ENCODE measurements at regions not wholly inside any gene's neighbourhood (a gene's known extent, or its start where the extent isn't known, plus 50 kb on each side); places are given as distances from the start of the nearest gene placed in this dataset.

- Histone ChIP-seq H3K4me3 (ENCODE audit: low read depth, low read length, poor library complexity, severe bottlenecking) (no peak overlapping the region), H3K4me2 (ENCODE audit: low read length) (no peak overlapping the region), H3K9me3 (ENCODE audit: low read length) (no peaks in the 10 kb centered on the region), H2AFZ (ENCODE audit: low read length) (no peak overlapping the region), H3K36me3 (ENCODE audit: insufficient read depth, low read length) (no peaks in the 10 kb centered on the region), H4K20me1 (ENCODE audit: insufficient read depth, low read length) (no peaks in the 10 kb centered on the region), H3K27ac (ENCODE audit: low read depth, low read length, poor library complexity, severe bottlenecking) (no peak overlapping the region), H3K4me1 (ENCODE audit: insufficient read depth, low read length, severe bottlenecking) (no peaks in the 10 kb centered on the region), H3K9ac (ENCODE audit: low read length) (no peak overlapping the region), H3K9me2 (ENCODE audit: low read depth, low read length) (no peaks in the 10 kb centered on the region), H3F3A (ENCODE audit: insufficient read depth, low read length) (no peaks in the 10 kb centered on the region), H3K79me2 (ENCODE audit: insufficient read depth, low read length) (no peaks in the 10 kb centered on the region), H3K27me3 (ENCODE audit: insufficient read depth, low read length) (no peaks in the 10 kb centered on the region)
- TF ChIP-seq EZH2 (IDR thresholded peaks at IDR 0.05; ENCODE audit: borderline replicate concordance, low read length) (no peak), CTCF (IDR thresholded peaks at IDR 0.05; ENCODE audit: low read length) (no peak)
These were observed 88.5 kb upstream of the DAB2 start for GRCh38 chr5:39513236-39513635.

- no peak overlapping the region for H3K4me3 ChIP-seq (ENCODE audit: low read depth, low read length, poor library complexity, severe bottlenecking)
- no peaks in the 10 kb centered on the region for H3F3A ChIP-seq (ENCODE audit: insufficient read depth, low read length)
- TF ChIP-seq CTCF (IDR thresholded peaks at IDR 0.05; ENCODE audit: low read length) (no peak), EZH2 (IDR thresholded peaks at IDR 0.05; ENCODE audit: borderline replicate concordance, low read length) (no peak)
- no peaks in the 10 kb centered on the region for H3K9me3 ChIP-seq (ENCODE audit: low read length)
- H3K27ac ChIP-seq (ENCODE audit: low read depth, low read length, poor library complexity, severe bottlenecking), result no peak overlapping the region
- H3K4me2 ChIP-seq (ENCODE audit: low read length), result no peak overlapping the region
- no peak overlapping the region for H3K9ac ChIP-seq (ENCODE audit: low read length)
- no peaks in the 10 kb centered on the region for H3K79me2 ChIP-seq (ENCODE audit: insufficient read depth, low read length)
- H3K36me3 ChIP-seq (ENCODE audit: insufficient read depth, low read length), result no peaks in the 10 kb centered on the region
- H3K9me2 ChIP-seq (ENCODE audit: low read depth, low read length), result no peaks in the 10 kb centered on the region
- no peak overlapping the region for H2AFZ ChIP-seq (ENCODE audit: low read length)
- no peaks in the 10 kb centered on the region for H3K27me3 ChIP-seq (ENCODE audit: insufficient read depth, low read length)
- no peaks in the 10 kb centered on the region for H3K4me1 ChIP-seq (ENCODE audit: insufficient read depth, low read length, severe bottlenecking)
- H4K20me1 ChIP-seq (ENCODE audit: insufficient read depth, low read length), result no peaks in the 10 kb centered on the region
These were observed 81.4 kb upstream of the DAB2 start for GRCh38 chr5:39506211-39506610.

GRCh38 chr5:39505791-39506190, 81.0 kb upstream of the DAB2 start:
- H3K4me2 ChIP-seq (ENCODE audit: low read length), result no peak overlapping the region
- no peaks in the 10 kb centered on the region for H3K79me2 ChIP-seq (ENCODE audit: insufficient read depth, low read length)
- H3K27ac ChIP-seq (ENCODE audit: low read depth, low read length, poor library complexity, severe bottlenecking), result no peak overlapping the region
- H3K36me3 ChIP-seq (ENCODE audit: insufficient read depth, low read length), result no peaks in the 10 kb centered on the region
- H3K4me1 ChIP-seq (ENCODE audit: insufficient read depth, low read length, severe bottlenecking), result no peaks in the 10 kb centered on the region
- H2AFZ ChIP-seq (ENCODE audit: low read length), result no peak overlapping the region
- H4K20me1 ChIP-seq (ENCODE audit: insufficient read depth, low read length), result no peaks in the 10 kb centered on the region
- no peaks in the 10 kb centered on the region for H3K9me3 ChIP-seq (ENCODE audit: low read length)
- H3K9me2 ChIP-seq (ENCODE audit: low read depth, low read length), result no peaks in the 10 kb centered on the region
- no peak overlapping the region for H3K9ac ChIP-seq (ENCODE audit: low read length)
- no peaks in the 10 kb centered on the region for H3K27me3 ChIP-seq (ENCODE audit: insufficient read depth, low read length)
- TF ChIP-seq EZH2 (IDR thresholded peaks at IDR 0.05; ENCODE audit: borderline replicate concordance, low read length) (no peak), CTCF (IDR thresholded peaks at IDR 0.05; ENCODE audit: low read length) (no peak)
- no peaks in the 10 kb centered on the region for H3F3A ChIP-seq (ENCODE audit: insufficient read depth, low read length)
- no peak overlapping the region for H3K4me3 ChIP-seq (ENCODE audit: low read depth, low read length, poor library complexity, severe bottlenecking)
